ENCODE measurements at regions not wholly inside any gene's neighbourhood (a gene's known extent, or its start where the extent isn't known, plus 50 kb on each side); places are given as distances from the start of the nearest gene placed in this dataset.

DNA sequence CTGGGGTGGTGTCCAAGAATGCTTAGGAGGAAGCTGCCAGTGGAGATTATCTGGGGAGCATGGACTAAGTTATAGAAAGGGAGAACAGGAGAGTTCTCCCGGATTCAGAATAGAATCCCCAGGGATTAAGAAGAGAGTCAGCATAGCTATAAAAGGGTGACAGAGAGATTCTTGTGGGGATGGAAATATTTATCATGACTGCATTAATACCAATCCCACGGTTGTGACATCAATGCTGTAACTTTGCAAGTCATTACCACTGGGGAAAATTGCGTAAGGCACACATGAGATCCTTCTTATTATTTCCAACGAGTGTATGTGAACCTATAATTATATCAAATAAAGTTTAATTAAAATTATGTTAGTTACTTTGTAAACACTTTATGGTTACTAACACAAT, 447.9 kb upstream of the TMEM132C start:
- Histone ChIP-seq H3K4me2 (ENCODE audit: low read depth, low read length, poor library complexity, severe bottlenecking) (no peak overlapping the region), H2AFZ (ENCODE audit: low read depth, low read length, severe bottlenecking) (no peak overlapping the region), H3K9ac (ENCODE audit: low read length) (no peak overlapping the region), H3K4me3 (ENCODE audit: insufficient read depth, low read length, poor library complexity, severe bottlenecking) (no peak overlapping the region), H3K9me3 (ENCODE audit: insufficient read depth, low read length) (no peaks in the 10 kb centered on the region), H3K9me2 (replicated peaks; ENCODE audit: insufficient read depth, low read length) (no peaks in the 10 kb centered on the region), H3K79me2 (ENCODE audit: insufficient read depth, low read length) (no peaks in the 10 kb centered on the region), H3K27ac (ENCODE audit: low read depth, low read length) (no peak overlapping the region), H3K27me3 (ENCODE audit: low read length) (no peaks in the 10 kb centered on the region), H3F3A (ENCODE audit: insufficient read depth) (no peaks in the 10 kb centered on the region), H3K36me3 (ENCODE audit: low read length) (no peaks in the 10 kb centered on the region), H4K20me1 (ENCODE audit: low read depth, low read length) (no peaks in the 10 kb centered on the region)
- no peak for TF ChIP-seq EZH2phosphoT487 (conservative IDR thresholded peaks at IDR 0.05; ENCODE audit: low read length)
- TF ChIP-seq, protein P1, sequence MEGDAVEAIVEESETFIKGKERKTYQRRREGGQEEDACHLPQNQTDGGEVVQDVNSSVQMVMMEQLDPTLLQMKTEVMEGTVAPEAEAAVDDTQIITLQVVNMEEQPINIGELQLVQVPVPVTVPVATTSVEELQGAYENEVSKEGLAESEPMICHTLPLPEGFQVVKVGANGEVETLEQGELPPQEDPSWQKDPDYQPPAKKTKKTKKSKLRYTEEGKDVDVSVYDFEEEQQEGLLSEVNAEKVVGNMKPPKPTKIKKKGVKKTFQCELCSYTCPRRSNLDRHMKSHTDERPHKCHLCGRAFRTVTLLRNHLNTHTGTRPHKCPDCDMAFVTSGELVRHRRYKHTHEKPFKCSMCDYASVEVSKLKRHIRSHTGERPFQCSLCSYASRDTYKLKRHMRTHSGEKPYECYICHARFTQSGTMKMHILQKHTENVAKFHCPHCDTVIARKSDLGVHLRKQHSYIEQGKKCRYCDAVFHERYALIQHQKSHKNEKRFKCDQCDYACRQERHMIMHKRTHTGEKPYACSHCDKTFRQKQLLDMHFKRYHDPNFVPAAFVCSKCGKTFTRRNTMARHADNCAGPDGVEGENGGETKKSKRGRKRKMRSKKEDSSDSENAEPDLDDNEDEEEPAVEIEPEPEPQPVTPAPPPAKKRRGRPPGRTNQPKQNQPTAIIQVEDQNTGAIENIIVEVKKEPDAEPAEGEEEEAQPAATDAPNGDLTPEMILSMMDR (IDR thresholded peaks at IDR 0.05; ENCODE audit: insufficient read depth, low read length, poor library complexity, severe bottlenecking), result no peak

DNA sequence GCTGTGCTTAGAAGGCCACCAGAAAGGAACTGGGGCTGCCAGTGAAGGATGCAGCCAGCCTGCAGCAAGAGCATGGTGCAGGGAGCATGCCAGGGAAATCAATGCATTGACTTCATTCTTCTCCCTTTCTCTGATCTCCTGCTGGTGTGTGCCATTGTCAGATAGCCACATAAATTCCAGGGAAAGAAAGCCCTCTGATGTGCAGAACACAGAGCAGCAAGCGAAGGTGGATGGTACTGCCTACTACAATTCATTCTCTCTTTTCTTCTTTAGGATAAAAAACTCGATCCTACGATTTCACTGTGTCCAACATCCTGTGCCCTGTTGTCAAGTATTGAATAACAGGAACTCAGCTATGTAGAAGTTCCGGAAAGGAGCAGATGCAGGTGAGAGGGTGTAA, 446.7 kb upstream of the TMEM132C start:
- no peak overlapping the region for H3K4me2 ChIP-seq (ENCODE audit: low read depth, low read length, poor library complexity, severe bottlenecking)

DNA sequence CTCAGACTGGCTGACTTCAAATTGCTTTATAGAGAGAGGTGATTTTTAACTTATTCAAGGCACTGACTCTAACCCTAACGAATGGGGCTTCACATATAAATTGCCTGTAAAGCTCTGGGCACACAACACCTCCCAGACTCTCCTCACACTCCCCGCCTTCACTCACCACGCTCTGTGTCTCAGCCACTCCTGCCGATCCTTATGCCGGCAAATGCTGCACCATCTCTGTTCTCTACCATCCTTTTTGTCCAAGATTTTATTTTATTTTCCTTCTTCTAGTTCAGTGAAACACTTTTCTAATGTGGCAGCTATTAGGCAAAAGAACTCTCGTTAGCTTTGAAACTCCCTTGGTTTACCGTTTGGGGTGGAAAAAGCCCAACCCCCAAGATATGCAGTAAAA, 446.1 kb upstream of the TMEM132C start:
- no peak overlapping the region for H3K4me3 ChIP-seq (ENCODE audit: insufficient read depth, low read length, poor library complexity, severe bottlenecking)
- H2AFZ ChIP-seq (ENCODE audit: low read depth, low read length, severe bottlenecking), result no peak overlapping the region

More for the DNA sequence above, 446.7 kb upstream of the TMEM132C start:
- Histone ChIP-seq H2AFZ (ENCODE audit: low read depth, low read length, severe bottlenecking) (no peak overlapping the region), H4K20me1 (ENCODE audit: low read depth, low read length) (no peaks in the 10 kb centered on the region), H3K9me3 (ENCODE audit: insufficient read depth, low read length) (no peaks in the 10 kb centered on the region), H3K27ac (ENCODE audit: low read depth, low read length) (no peak overlapping the region), H3K9ac (ENCODE audit: low read length) (no peak overlapping the region), H3K36me3 (ENCODE audit: low read length) (no peaks in the 10 kb centered on the region), H3K9me2 (replicated peaks; ENCODE audit: insufficient read depth, low read length) (no peaks in the 10 kb centered on the region), H3K4me3 (ENCODE audit: insufficient read depth, low read length, poor library complexity, severe bottlenecking) (no peak overlapping the region), H3K27me3 (ENCODE audit: low read length) (no peaks in the 10 kb centered on the region), H3F3A (ENCODE audit: insufficient read depth) (no peaks in the 10 kb centered on the region), H3K79me2 (ENCODE audit: insufficient read depth, low read length) (no peaks in the 10 kb centered on the region)
- no peak for TF ChIP-seq EZH2phosphoT487 (conservative IDR thresholded peaks at IDR 0.05; ENCODE audit: low read length)
- TF ChIP-seq, protein P1 (IDR thresholded peaks at IDR 0.05; ENCODE audit: insufficient read depth, low read length, poor library complexity, severe bottlenecking), result no peak

More for the DNA sequence above, 446.1 kb upstream of the TMEM132C start:
- H3F3A ChIP-seq (ENCODE audit: insufficient read depth), result no peaks in the 10 kb centered on the region
- TF ChIP-seq, protein P1 (IDR thresholded peaks at IDR 0.05; ENCODE audit: insufficient read depth, low read length, poor library complexity, severe bottlenecking), result no peak
- no peak for TF ChIP-seq EZH2phosphoT487 (conservative IDR thresholded peaks at IDR 0.05; ENCODE audit: low read length)
- no peaks in the 10 kb centered on the region for H3K36me3 ChIP-seq (ENCODE audit: low read length)
- no peak overlapping the region for H3K4me2 ChIP-seq (ENCODE audit: low read depth, low read length, poor library complexity, severe bottlenecking)
- H3K79me2 ChIP-seq (ENCODE audit: insufficient read depth, low read length), result no peaks in the 10 kb centered on the region
- H3K27ac ChIP-seq (ENCODE audit: low read depth, low read length), result no peak overlapping the region
- no peaks in the 10 kb centered on the region for H3K9me3 ChIP-seq (ENCODE audit: insufficient read depth, low read length)
- H3K9me2 ChIP-seq (replicated peaks; ENCODE audit: insufficient read depth, low read length), result no peaks in the 10 kb centered on the region
- no peaks in the 10 kb centered on the region for H3K27me3 ChIP-seq (ENCODE audit: low read length)
- no peak overlapping the region for H3K9ac ChIP-seq (ENCODE audit: low read length)
- H4K20me1 ChIP-seq (ENCODE audit: low read depth, low read length), result no peaks in the 10 kb centered on the region
